Endothelial cell of umbilical vein (primary cell): ENCODE measurements at regions not wholly inside any gene's neighbourhood (a gene's known extent, or its start where the extent isn't known, plus 50 kb on each side); places are given as distances from the start of the nearest gene placed in this dataset.

ENCODE experiments used
- BruUV-seq: library from RNA; stranded (reverse); fragments of 400-500 nt; replicated peaks from 2 replicates; lab custom pipeline; 2021; lab: Mats Ljungman, UMichigan
- CTCF ChIA-PET: fragments of 300-600, 350-600 bp; sonication (Branson Sonifier 250); formaldehyde crosslinking; loops from one replicate; lab custom pipeline; 2021; ENCODE audit warnings: antibody characterized with exemption, inconsistent platforms; lab: Charles Lee
- POLR2A ChIA-PET: fragments of 300-600, 350-600 bp; sonication (Branson Sonifier 250); formaldehyde crosslinking; loops from one replicate; lab custom pipeline; 2021; ENCODE audit warnings: antibody characterized with exemption, inconsistent platforms; lab: Charles Lee
- DNase-seq: peaks from one replicate; pipeline ENCODE4 v3.0.0-alpha.2; 2011; ENCODE audit warnings: low read depth, low spot score
- FAIRE-seq: peaks from 2 replicates; lab custom pipeline; 2011; peaks lifted over from hg19 to GRCh38; lab: Jason Lieb, UNC
- H2AFZ ChIP-seq: 2 replicates; pipeline ENCODE4 v1.6.0; 2012; ENCODE audit warnings: low read depth, low read length, control low read depth, inconsistent platforms
- H3K27ac ChIP-seq: 2 replicates; pipeline ENCODE4 v1.5.1; 2011; ENCODE audit warnings: low read depth, mild to moderate bottlenecking, control low read depth, low read length, moderate library complexity; ENCODE audit not compliant: insufficient read depth
- H3K27me3 ChIP-seq, 2 experiments: 2 replicates each; pipeline versions ENCODE4 v1.6.0 to v1.6.1; 2011; ENCODE audit warnings: low read length in 2 of 2, mixed read lengths in 1 of 2; ENCODE audit not compliant: control insufficient read depth in 2 of 2, insufficient read depth in 2 of 2
- H3K36me3 ChIP-seq, 2 experiments: 2 replicates in 1 of 2; 3 replicates in 1 of 2; pipeline ENCODE4 v1.5.1; 2011; ENCODE audit warnings: low read length in 2 of 2, mild to moderate bottlenecking in 1 of 2, moderate library complexity in 1 of 2; ENCODE audit not compliant: control insufficient read depth in 2 of 2, insufficient read depth in 2 of 2; ENCODE audit errors: extremely low read depth in 1 of 2
- H3K4me1 ChIP-seq: 3 replicates; pipeline ENCODE4 v1.5.1; 2011; ENCODE audit warnings: mild to moderate bottlenecking, low read length; ENCODE audit not compliant: control insufficient read depth, insufficient read depth; ENCODE audit errors: extremely low read depth
- H3K4me2 ChIP-seq: 2 replicates; pipeline ENCODE4 v1.6.1; 2011; ENCODE audit warnings: low read length, control low read depth, mixed read lengths; ENCODE audit not compliant: insufficient read depth
- H3K4me3 ChIP-seq, 3 experiments: fragments of 200-600 bp in 1 of 3; sonication (generic), shearing (Covaris generic) in 1 of 3; replicated peaks in 1 of 3; 2 replicates each; pipeline ENCODE4 v1.5.1; 2011 to 2016; ENCODE audit warnings: control low read depth in 3 of 3, low read length in 3 of 3, mild to moderate bottlenecking in 2 of 3, inconsistent platforms in 1 of 3, low read depth in 1 of 3, moderate library complexity in 1 of 3; ENCODE audit not compliant: insufficient read depth in 1 of 3
- H3K79me2 ChIP-seq: 2 replicates; pipeline ENCODE4 v1.6.0; 2012; ENCODE audit warnings: low read length, inconsistent platforms; ENCODE audit not compliant: control insufficient read depth, insufficient read depth
- H3K9ac ChIP-seq: replicated peaks from 2 replicates; pipeline ENCODE3; 2011; ENCODE audit warnings: low read length, control low read depth; ENCODE audit not compliant: insufficient read depth; ENCODE audit errors: extremely low read depth
- H3K9me1 ChIP-seq: replicated peaks from 3 replicates; pipeline ENCODE4 v1.6.0; 2011; ENCODE audit warnings: mild to moderate bottlenecking, low read length; ENCODE audit not compliant: control insufficient read depth, insufficient read depth; ENCODE audit errors: extremely low read depth
- H3K9me3 ChIP-seq: replicated peaks from 2 replicates; pipeline ENCODE4 v1.5.1; 2012; ENCODE audit warnings: low read length, inconsistent platforms; ENCODE audit not compliant: control insufficient read depth, insufficient read depth
- H4K20me1 ChIP-seq: replicated peaks from 2 replicates; pipeline ENCODE3; 2011; ENCODE audit warnings: mild to moderate bottlenecking, low read length; ENCODE audit not compliant: control insufficient read depth, insufficient read depth; ENCODE audit errors: extremely low read depth
- CTCF ChIP-seq, 2 donors: IDR thresholded peaks; 1 replicate in 1 of 2; 2 replicates in 1 of 2; pipeline ENCODE4 v1.5.1; 2011; ENCODE audit warnings: low read length in 2 of 2, mild to moderate bottlenecking in 2 of 2, moderate library complexity in 2 of 2, control low read depth in 1 of 2, inconsistent platforms in 1 of 2, low read depth in 1 of 2; ENCODE audit not compliant: insufficient read depth in 1 of 2; ENCODE audit errors: extremely low read depth in 1 of 2
- EZH2 ChIP-seq: IDR thresholded peaks from 2 replicates; pipeline ENCODE4 v1.6.1; 2012; ENCODE audit warnings: borderline replicate concordance, low read depth, mild to moderate bottlenecking, moderate library complexity, low read length, inconsistent platforms; ENCODE audit not compliant: severe bottlenecking
- FOS ChIP-seq: IDR thresholded peaks from 2 replicates; pipeline ENCODE4 v1.6.1; 2011; ENCODE audit warnings: mild to moderate bottlenecking, low read length, moderate library complexity, borderline replicate concordance; ENCODE audit not compliant: insufficient read depth
- GATA2 ChIP-seq: IDR thresholded peaks from 2 replicates; pipeline ENCODE4 v1.7.0; 2011; ENCODE audit warnings: low read depth, mild to moderate bottlenecking, moderate library complexity, mixed read lengths, low read length; ENCODE audit not compliant: insufficient read length, insufficient read depth
- JUN ChIP-seq: IDR thresholded peaks from 2 replicates; pipeline ENCODE4 v1.6.1; 2011; ENCODE audit warnings: borderline replicate concordance, low read depth; ENCODE audit not compliant: insufficient read length, insufficient read depth
- MAX ChIP-seq: IDR thresholded peaks from 2 replicates; pipeline ENCODE4 v1.6.1; 2011; ENCODE audit not compliant: insufficient read depth, insufficient read length
- MYC ChIP-seq: IDR thresholded peaks from one replicate; pipeline ENCODE4 v1.6.1; 2011; ENCODE audit warnings: mild to moderate bottlenecking, low read depth, low read length
- POLR2A ChIP-seq: IDR thresholded peaks from 2 replicates; pipeline ENCODE4 v1.6.1; 2012; ENCODE audit warnings: low read depth, mild to moderate bottlenecking, control low read depth, low read length
- POLR2AphosphoS5 ChIP-seq: IDR thresholded peaks from 2 replicates; pipeline ENCODE4 v1.6.1; 2012; ENCODE audit warnings: low read depth, mild to moderate bottlenecking, control low read depth, low read length, moderate library complexity; ENCODE audit not compliant: insufficient read depth
- dilution Hi-C: fragments of 300-500 bp; cut with MboI; formaldehyde crosslinking; loops from one replicate; pipeline ENCODE4 v1.15.0; 2019; ENCODE audit warnings: low sequenced_read_pairs; ENCODE audit not compliant: extremely low pct_ligation_motif_present
- intact Hi-C: fragments of 100-400 bp; cut with micrococcal nuclease; formaldehyde crosslinking; loops from one replicate; pipeline ENCODE4 v1.10.0; 2022

GRCh38 chr21:16502897-16503296 is 773.1 kb downstream of the USP25 start:
- Histone ChIP-seq H3K27ac (no peak overlapping the region), H3K9ac (no peak overlapping the region), H2AFZ (no peak overlapping the region), H3K79me2 (peaks cover 26% of the 10 kb centered on the region), H3K4me3 (no peak overlapping the region), H4K20me1 (peaks cover 18% of the 10 kb centered on the region), H3K9me1 (no peaks in the 10 kb centered on the region), H3K27me3 (no peaks in the 10 kb centered on the region), H3K36me3 (no peaks in the 10 kb centered on the region), H3K9me3 (no peaks in the 10 kb centered on the region), H3K4me2 (no peak overlapping the region), H3K4me1 (no peaks in the 10 kb centered on the region)
- FAIRE-seq, result no peak
- ChIA-PET POLR2A (no interaction called here), CTCF (no interaction called here)
- intact Hi-C loops (no loop called here), dilution Hi-C loops (no loop called here)
- DNase-seq, result no peak
- TF ChIP-seq POLR2A (no peak), GATA2 (no peak), MAX (no peak), FOS (no peak), JUN (no peak), POLR2AphosphoS5 (no peak)
- no TSS peak for BruUV-seq

- no peak overlapping the region for H3K27ac ChIP-seq
- no TSS peak for BruUV-seq
- no peak for TF ChIP-seq EZH2
- TF ChIP-seq JUN, result no peak
- no peak for TF ChIP-seq POLR2AphosphoS5
- no peak for TF ChIP-seq POLR2A
- no peak for TF ChIP-seq MAX
- no peak for TF ChIP-seq GATA2
- TF ChIP-seq CTCF (IDR thresholded peaks at IDR 0.05; ENCODE audit: extremely low read depth in 1 of 2, insufficient read depth in 1 of 2, low read depth in 1 of 2, low read length in 2 of 2), result no peak
- TF ChIP-seq FOS, result no peak
- TF ChIP-seq MYC, result no peak
- intact Hi-C loops, result no loop called here
- H3K9me1 ChIP-seq, result no peaks in the 10 kb centered on the region
- H3K79me2 ChIP-seq, result peaks cover 19% of the 10 kb centered on the region
- H2AFZ ChIP-seq, result no peak overlapping the region
- ChIA-PET CTCF (no interaction called here), POLR2A (no interaction called here)
- dilution Hi-C loops, result no loop called here
- no peak overlapping the region for H3K4me2 ChIP-seq
- H3K27me3 ChIP-seq, result no peaks in the 10 kb centered on the region
- FAIRE-seq (no peak), DNase-seq (no peak)
- no peaks in the 10 kb centered on the region for H3K9me3 ChIP-seq
- H4K20me1 ChIP-seq, result peaks cover 16% of the 10 kb centered on the region
- H3K9ac ChIP-seq, result no peak overlapping the region
- H3K4me1 ChIP-seq, result no peaks in the 10 kb centered on the region
- no peak overlapping the region for H3K4me3 ChIP-seq
- H3K36me3 ChIP-seq, result no peaks in the 10 kb centered on the region
Measured at GRCh38 chr21:16504281-16504680, 774.5 kb downstream of the USP25 start.
